ENCODE measurements at regions not wholly inside any gene's neighbourhood (a gene's known extent, or its start where the extent isn't known, plus 50 kb on each side); places are given as distances from the start of the nearest gene placed in this dataset.

DNA sequence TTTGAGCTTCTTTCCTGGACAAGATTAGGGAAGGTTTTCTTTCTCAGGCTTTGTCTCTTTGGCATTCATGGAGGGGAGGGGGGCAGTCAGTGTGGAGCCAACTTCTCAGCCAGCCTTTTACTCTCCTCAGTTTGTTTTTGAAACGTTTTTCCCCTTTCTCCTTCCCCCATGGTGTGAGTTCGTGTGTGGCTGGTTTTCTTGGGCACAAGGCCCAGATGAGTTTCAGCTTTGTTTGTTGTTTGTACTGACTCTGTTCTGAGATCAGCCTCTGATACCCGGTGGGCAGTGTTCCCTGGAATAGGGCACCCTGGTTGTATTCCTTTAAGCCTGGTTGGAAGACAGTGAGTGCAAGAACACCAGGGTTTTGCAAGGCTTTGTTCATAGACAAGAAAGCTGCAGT is 168.2 kb upstream of the RARB start:
- DNase-seq = no peak

DNA sequence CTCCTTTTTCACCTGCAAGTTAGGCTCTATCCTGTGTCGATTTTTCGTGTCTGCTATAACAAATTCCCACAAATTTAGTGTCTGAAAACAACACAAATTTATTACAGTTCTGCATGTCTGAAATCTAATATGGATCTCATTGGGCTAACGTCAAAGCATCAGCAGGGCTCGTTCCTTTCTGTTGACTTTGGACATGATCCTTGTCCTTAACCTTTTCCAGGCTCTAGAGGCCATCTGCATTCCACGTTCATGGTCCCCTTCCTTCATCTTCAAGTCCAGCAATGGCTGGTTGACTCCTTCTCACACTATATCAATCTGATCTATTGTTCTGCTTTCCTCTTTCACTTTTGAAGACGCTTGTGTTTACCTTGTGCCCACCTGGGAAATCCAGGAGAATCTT is 165.7 kb upstream of the RARB start:
- DNase-seq = no peak

DNA sequence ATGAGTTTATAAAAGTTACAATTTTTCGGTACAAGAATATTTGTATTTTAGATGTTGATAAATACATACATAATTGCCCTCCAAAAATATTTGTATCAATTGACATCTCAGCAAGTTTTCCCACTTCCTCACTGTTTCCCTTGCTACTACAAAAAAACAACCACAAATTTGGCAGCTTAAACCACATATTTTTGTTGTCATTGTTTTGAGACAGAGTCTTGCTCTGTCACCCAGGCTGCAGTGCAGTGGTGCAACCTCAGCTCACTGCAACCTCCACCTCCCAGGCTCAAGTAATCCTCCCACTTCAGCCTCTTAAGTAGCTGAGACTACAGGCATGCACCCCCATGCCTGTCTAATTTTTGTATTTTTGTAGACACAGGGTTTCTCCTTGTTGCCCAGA is 162.8 kb upstream of the RARB start:
- no peak for DNase-seq

DNA sequence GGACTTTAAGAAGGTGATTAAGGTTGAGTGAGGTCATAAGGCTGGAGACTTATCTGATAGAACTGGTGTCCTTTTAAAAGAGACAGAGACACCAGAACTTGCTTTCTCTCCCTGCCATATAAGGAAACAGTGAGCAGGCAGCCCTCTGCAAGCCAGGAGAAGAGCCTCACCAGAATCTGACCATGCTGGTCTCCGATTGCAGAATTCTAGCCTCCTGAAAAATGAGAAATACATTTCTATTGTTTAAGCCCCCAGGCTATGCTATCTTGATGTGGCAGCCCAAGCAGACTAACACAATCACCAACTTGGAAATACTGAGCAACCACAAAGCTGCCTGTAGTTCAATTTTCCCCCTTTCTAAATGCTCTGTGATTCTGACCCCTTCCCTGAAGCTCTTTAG is 161.4 kb upstream of the RARB start:
- DNase-seq = no peak

DNA sequence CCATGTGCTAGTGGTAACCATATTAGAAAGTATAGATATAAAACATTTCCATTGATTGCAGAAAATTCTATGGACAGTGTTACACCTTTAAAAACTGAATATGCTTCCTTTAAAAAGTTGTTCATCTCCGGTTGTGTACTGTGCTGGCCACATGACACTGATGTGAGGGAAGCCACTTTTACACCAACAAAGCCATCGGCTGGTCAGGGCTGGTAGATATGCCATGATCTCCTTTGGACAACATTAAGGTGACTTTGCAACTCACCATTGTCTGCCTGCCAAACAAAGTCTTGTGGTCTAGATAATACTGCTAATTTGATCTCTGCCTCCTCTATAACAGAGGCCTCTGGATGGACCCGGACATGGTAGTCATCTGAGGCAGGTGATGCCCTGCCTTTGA is 156.0 kb upstream of the RARB start:
- DNase-seq = no peak

DNA sequence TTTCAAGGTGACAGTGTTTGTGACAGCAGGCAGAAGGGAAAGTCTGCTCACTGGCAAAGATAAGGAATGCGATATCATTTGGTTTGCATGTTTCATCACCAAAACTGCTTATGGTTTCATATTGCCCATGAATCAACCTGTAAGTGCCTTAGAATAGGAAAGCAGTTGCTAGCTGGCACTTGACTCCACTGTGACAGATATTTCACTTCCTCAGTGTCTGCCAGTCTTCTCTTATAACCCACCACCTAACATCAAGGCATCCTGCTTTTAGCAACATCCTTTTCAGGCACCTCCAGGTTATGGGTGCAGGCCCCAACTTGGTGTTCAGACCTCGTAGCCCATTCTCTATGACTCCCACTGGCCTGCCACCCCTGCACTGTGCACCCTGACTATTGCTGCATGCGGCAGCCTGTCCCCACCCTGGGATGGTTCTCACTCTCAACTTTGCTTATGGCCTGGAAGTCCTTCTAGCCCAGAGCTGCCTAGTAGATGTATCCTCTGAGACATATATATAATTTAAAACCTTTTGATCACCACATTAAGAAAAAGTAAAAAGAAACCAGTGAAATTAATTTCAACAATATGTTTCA is 154.4 kb upstream of the RARB start:
- DNase-seq = no peak

DNA sequence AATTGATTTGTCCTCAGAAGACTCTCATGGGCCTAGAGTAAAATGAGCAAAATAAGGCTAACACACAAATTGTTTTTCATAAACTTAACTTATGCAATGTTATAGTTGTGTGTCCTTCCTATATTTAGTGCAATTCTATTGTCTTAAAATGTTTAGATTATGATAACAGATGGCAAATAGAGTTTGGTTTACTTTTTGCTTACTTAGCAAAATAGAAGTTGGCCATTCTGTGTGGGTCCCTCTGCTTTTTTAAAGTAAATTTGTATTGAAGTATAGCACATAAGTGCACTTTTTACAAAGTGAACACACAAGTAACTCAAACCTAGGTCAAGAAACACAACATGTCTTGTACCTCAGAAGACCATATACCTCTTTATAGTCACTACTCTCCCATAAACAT is 150.6 kb upstream of the RARB start:
- no peak for DNase-seq

DNA sequence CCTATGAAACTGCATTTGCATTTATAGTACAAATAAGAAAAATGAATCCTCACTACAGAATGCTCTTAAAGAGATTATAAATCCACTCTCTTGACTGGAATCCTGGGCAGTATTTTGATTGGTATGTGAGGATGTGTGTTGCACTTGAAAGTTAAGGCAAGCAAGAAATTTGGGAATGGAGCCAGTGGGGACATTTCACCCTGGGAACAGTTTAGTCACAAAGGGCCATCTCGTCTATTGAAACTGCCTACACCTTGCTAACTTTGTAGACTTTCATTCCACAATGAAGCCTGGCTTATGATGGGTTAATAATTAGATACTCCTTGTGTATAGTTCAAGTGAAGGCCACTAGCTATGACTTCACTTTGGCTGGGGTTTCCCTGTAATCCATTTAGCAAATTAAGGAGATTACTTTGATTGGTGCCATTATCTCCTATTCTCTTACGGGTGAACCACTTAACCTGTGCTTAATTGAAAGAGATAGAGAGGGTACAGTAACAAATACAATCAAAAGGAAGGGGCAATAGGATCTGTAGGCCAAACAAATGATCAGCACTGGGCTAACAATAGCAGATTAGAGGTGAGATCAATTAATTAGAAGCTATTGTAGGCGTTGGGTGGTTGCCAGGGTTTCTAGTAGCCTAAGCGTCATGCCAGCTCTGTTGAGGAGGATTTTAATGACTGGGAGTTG is 146.9 kb upstream of the RARB start:
- DNase-seq = peak; percentile 3

DNA sequence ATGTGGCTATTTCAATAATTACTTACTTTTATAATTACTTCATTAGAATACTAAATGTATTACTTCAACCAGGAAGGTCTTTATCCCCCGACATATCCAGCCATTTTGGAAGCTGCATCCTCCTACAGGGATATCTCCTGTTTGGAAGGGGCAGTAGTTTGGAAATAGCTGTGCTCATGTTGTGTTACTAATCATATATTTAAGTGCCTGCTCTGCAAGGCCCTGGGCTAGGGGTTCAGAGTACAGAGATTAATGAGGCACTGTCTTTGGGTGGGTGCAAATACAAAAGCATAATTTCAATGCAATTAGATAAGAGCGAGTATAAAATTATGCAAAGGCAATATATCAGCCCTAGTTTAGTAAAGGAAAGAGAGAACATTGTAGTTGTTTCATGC is 146.3 kb upstream of the RARB start:
- no peak for DNase-seq

DNA sequence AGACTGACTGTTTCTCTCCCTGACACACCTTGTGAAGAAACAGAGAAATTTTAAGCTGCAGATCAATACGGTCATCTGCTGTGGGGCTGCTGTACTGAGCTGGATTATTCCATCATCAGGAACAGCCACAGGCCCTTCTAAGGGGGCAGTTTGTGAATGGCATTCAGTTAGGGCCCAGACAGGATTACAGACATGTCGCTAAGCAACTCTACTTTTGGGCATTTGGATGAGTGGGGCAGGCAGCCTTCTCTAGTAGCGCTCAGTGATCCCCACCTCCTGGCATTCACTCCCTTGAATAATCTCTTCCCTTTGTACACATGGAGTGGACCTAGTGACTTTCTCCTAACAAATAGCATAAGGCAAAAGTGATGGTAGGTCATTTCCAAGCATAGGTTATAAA is 144.4 kb upstream of the RARB start:
- no peak for DNase-seq

DNA sequence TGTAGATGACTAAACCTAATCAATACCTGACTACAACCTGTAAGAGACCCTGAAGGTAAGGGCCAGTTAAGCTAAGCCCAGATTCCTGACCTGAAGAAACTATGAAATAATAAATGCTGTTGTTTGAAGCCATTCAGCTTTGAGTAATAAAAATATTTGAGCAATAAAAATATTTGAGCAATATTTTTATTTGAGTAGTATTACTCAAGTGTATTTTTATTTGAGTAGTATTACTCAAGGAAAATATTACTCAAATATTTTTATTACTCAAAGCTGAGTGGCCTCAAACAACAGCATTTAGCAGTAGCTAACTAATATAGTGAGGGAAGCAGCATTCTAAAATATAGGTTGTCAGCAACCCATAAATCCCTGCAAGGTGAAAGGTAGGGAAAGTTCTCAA is 143.8 kb upstream of the RARB start:
- DNase-seq = no peak

DNA sequence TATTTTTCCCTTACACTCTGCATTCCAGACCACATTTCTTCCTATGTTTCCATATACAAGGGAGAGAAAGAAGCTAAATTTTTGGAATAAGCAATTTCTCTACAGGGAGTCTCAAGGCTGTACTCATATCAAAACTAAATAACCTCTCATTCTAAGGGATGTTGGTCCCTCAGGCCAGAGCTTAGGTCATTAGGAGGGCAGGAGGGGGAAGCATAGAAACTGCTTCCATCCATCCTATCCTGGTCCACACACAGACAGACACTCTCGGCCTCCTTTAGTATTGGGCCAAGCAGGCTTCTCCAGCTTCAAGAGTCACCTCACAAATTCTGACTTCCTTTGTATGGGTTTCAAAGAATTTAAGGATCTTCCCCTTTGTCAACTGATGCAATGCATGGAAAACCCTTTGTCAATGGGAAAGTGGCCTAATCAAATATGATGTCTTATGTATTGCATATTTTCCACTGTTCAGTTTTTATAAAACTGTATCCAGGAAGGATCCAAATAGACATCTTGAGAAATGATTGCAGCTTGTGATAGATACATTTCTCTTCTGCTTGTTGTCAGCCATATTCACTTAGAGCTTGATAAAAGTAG is 140.7 kb upstream of the RARB start:
- DNase-seq = no peak

DNA sequence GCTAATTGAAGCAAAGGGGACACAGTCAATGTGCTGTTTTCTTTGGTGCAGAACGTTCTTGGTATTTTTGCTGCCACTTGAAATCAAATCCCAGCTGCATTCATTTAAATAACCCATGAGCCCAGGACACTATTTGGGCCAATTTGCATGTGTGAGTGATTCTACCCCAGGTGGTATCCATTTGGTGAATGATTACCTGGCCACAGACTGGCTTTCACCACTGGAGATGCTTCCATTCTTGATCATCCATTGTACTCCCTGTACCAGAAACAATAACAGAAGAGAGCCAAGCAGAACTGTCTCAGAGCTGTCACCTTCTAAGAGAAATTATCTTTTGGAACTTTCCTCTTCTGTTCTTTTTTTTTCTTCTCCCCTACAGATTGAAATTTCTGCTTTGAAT is 139.7 kb upstream of the RARB start:
- DNase-seq = no peak

DNA sequence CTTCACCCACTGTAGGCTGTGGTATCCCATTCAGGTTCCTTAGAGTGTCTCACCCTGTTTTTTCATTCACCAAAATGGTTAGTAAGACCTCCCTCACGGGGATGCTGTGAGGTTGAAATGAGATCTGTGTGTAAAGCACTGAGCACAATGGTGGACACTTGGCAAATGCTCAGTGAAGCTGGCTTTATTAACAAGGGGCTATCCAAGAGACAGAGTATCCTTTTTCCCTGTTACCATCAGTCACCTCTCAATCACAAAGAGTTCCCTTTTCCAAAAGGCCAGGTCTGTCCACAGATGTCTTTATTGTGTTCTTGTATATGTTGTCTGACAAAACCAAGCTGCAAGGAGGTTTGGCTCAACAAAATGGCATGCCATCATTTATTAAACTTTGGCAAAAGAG is 138.9 kb upstream of the RARB start:
- DNase-seq = no peak

DNA sequence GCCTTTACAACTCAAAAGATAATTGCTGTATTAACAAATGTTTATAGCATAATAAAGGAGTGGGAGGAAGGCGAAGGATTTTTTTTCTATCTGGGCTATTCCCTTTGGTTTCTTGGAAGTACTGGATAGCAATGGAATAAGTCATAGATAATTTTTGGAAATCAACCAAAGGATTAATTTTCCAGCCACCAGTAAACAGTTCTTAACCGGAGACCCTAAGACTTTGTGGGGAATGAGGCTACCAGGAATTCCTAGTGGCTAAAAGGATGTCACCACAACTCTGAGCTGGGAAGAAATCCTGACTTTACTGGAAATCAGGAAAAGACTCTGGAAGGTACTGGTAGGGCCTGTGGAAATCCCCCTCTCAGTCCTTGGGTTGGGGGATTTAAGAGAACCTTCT is 138.4 kb upstream of the RARB start:
- DNase-seq = no peak

DNA sequence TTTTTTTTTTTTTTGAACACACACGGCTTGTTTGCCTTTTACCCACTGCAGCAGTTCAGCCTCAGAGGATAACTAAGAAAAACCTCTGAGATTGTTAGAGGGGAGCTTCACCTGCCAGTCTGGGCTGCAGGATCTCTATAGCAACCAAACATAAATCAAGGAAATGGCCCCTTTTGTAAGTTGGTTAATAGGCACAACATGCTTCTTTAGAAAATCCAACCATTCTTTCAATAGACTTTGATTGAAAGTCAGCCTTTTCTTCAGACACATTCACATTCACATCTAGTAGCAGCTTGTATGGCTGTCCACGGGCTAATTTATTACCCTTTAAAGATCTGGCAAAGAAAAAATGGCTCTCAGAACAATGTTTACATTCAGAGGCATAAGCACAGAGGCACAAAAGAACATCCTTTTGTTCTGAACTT is 136.6 kb upstream of the RARB start:
- DNase-seq = peak; percentile 49

DNA sequence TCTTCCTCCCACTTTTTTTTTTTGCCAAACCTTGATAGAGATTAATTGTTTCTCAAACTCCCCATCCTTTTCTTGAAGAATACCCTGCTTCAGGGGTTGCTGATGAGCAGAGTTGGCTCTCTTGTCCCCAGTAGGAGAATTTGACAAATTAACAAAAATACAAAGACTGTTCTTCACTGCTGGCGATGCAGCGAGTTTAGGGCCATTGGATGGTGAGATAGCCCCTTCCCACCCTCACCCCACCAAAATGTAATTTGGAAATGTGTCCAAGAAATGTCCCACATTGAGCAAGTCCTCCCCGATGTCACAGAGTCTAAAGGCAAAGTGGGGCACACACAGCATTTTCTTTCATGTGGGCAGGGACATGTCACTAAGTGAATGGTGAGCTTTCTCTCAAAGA is 136.0 kb upstream of the RARB start:
- no peak for DNase-seq

DNA sequence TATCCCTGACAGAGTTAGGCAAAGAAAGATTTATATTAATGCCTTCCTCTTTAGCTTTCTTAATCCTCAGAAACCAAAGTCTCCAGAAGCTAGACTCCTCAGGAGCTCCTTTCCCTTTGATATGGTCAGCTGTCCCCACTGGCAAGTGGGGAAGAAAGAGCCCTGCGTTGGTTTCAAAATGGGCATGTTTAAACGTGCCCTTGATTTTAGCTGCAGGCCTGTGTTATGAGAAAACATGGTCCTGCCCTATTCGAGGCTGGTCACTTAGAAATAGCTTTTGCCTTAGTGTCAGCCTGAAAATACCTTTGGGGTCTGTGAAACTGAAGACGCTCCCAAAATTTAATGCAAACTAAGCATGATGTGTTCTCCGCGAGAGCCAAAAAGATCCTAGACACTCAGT is 135.5 kb upstream of the RARB start:
- no peak for DNase-seq

DNA sequence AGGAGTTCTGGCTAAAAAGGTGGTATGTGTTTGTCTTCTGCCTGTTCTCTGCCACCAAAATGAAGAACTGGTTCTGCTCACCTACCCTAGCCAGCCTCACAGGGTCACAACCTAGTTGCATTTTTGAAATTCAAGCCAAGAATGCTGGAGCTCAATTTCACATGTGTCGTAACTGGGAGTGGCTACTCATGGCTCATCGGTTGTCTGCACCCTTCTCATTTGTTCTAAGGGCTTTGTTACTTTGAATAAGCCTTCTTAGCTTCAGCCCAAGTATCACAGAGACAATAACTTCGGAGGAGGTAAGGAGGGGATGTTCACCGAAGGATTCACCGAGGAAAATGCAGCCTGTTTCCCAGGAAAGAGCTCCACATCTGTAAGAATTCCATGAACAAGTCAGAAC is 134.3 kb upstream of the RARB start:
- DNase-seq = no peak

DNA sequence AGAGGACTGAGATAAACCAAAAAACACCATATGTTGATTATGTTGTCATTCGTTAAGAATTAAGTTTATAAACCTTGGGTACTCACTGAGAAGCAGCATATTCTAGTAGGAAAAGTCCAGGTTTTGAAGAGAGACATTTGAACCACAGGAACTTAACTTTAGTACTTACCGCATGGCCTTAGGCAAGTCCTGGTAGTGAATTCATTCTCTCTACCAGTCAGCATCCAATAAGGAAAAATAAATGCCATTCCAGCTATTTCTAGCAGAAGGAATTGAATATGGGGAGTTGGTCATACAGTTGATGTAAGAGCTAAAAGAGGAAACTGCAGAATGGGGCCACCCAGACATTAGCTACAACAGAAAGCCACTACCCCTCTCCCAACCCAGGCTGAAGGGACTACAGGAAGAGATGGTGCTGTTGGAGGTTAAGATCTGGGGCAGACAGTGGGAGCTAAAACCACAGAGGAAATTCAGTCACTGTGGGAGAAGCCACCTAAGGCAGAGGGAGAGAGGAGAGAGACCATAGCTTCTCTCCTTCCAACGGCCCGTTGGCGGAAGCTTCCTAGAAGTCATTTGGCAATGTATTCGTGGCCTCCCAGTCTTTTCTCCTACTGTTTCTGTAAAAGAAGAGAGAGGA is 133.8 kb upstream of the RARB start:
- DNase-seq = no peak

DNA sequence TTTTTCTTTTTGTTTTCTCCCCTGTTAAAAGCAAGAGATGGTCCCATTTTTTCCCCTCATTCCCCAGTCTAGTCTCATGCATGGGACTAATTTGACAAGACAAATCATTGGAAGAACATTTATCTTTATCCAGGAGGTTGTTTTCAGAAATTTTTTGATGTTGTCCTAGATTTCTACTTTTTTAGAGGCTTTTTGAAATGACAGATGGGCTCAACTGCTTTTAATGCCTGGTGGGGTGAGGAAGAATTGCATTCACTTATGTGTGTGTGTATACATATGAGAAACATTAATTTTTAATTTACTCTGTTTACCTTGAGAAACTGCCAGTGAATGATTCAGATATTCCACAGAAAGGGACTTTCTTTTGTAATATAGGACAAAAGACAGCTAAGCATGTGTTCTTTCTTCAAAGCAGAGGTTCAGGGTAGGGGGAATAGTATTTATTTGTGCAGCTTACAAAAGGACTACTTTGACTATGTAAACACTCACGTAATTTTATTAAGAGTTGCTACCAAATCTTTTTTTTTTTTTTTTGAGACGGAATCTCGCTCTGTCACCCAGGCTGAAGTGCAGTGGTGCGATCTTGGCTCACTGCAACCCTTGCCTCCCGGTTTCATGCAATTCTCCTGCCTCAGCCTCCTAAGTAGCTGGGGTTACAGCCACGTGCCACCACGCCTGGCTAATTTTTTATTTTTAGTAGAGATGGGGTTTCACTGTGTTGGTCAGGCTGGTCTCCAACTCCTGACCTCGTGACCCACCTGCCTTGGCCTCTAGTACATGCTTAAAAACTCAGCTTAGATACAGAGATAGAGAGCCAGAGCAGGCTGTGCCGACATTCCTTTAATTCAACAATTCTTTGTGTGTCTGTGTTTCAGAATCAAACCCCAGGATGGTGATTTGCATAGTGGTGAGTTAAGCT is 130.1 kb upstream of the RARB start:
- DNase-seq = peak; percentile 6

DNA sequence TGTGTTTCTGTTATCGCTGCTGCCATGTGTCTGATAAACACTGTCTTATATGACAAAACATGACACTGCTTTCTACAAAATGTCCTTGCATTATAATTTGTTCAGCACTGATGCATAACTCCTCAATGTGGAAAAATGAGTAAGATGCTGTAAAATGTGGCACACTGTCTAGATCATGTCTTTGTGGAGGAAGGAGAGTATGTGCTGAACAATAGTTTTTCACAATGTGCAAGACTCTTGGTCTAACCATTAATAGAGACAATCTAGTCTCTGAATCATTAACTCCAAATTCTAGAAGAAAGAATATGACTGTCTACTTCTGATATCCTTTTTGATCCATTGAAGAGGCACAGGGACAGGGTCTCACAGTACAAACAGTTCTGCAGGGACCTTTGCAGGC is 127.9 kb upstream of the RARB start:
- DNase-seq = no peak

DNA sequence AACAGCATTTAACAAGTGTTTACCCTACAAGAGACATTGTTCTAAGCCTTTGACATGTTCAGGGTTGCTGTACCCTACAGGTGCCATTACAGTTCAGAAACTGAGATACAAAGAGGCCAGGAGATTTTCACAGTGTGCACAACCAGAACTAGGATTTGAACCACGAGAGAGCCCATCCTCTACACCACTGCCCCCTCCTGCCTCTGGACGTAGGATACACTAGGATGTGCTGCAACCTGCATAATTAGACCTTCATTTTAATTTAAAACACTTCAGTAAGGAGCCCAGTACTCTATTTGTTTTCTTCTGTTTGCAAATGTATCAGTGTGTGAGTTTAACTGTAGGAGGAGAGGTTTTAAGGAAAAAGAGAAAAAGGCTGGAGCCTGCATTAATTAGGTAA is 123.1 kb upstream of the RARB start:
- DNase-seq = no peak

All from NCI-H774 (cell line).